GM12891 (cell line): ENCODE measurements at regions not wholly inside any gene's neighbourhood (a gene's known extent, or its start where the extent isn't known, plus 50 kb on each side); places are given as distances from the start of the nearest gene placed in this dataset.

Experiments
- DNase-seq: peaks from one replicate; pipeline ENCODE4 v3.0.0; 2011; ENCODE audit warnings: low spot score; ENCODE audit not compliant: insufficient read length
- FAIRE-seq: peaks from 2 replicates; lab custom pipeline; 2011; peaks lifted over from hg19 to GRCh38; lab: Jason Lieb, UNC
- PAX5 ChIP-seq: IDR thresholded peaks from 2 replicates; pipeline ENCODE4 v1.6.1; 2011; ENCODE audit warnings: low read length, moderate library complexity, mild to moderate bottlenecking; ENCODE audit not compliant: insufficient read depth, severe bottlenecking
- POLR2A ChIP-seq: IDR thresholded peaks from 2 replicates; pipeline ENCODE4 v1.6.1; 2011; ENCODE audit warnings: low read depth, low read length, control low read depth
- POLR2AphosphoS5 ChIP-seq: IDR thresholded peaks from 2 replicates; pipeline ENCODE4 v1.6.1; 2011; ENCODE audit warnings: low read depth, low read length, control low read depth
- POU2F2 ChIP-seq: IDR thresholded peaks from 2 replicates; pipeline ENCODE4 v1.6.1; 2011; ENCODE audit warnings: low read depth, mild to moderate bottlenecking, control low read depth, low read length, moderate library complexity
- SPI1 ChIP-seq: IDR thresholded peaks from 2 replicates; pipeline ENCODE4 v1.6.1; 2011; ENCODE audit warnings: low read depth, low read length, control low read depth
- TAF1 ChIP-seq: IDR thresholded peaks from 2 replicates; pipeline ENCODE4 v1.6.1; 2011; ENCODE audit warnings: low read depth, low read length, control low read depth

DNA sequence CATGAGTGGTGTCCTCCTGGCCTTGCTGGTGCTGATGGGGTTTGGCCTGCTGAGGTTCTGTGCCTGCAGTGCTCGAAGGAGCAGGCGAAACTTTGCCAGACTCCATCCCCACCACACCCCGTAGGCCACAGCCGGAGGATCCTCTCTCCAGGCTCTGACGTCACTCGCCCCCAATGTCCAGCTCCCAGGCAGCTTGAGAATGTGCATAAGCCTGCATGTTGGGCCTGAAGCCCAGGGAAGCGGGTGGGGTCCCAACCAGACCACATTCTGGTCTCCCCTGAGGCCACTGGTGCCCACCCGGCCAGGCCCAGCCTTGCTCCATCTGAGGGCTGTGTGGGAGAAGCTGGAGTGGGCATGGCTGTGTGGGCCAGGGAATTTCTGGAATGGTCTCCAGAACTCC lies 109.8 kb downstream of the ASB7 start:
- DNase-seq (no peak), FAIRE-seq (no peak)
- no peak for TF ChIP-seq TAF1
- TF ChIP-seq POLR2AphosphoS5, result no peak
- no peak for TF ChIP-seq POLR2A
- TF ChIP-seq PAX5, result no peak
- no peak for TF ChIP-seq SPI1
- TF ChIP-seq POU2F2, result no peak

DNA sequence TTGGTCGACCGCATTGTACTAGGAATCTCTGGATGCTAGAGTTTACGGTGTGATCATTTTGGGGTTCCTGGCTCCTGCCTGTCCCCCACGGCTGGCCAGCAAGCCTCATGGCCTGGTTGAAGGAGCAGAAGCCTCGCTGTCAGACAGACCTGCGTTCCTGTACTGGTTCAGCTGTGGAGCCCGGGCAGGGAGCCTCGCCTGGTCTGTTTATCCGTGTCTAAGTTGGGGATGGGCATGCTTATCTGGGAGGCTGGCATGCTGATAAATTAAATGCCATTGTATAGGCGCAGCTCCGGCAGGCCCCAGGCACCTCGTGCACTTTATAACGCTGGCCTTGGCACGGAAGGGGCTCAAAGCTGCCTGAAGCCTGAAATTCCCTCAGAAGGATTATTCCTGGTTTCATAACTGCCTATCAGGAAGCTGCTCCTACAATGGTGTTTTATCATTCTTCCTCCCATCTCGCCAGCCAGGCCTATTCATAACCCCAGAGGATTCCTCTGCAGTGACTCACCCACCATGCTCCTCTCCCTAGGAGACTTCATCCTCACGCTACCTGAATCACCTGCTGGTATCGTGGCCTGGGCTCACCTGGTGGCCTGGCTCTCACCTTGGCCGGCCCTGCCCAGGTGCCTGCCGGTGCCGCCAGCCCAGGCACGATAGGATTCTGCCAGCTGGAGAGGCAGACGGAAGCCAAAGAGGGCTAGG lies 110.9 kb downstream of the ASB7 start:
- FAIRE-seq, result no peak
- DNase-seq, result no peak
- TF ChIP-seq POU2F2 (no peak), PAX5 (no peak), POLR2A (no peak), TAF1 (no peak), SPI1 (no peak), POLR2AphosphoS5 (no peak)

DNA sequence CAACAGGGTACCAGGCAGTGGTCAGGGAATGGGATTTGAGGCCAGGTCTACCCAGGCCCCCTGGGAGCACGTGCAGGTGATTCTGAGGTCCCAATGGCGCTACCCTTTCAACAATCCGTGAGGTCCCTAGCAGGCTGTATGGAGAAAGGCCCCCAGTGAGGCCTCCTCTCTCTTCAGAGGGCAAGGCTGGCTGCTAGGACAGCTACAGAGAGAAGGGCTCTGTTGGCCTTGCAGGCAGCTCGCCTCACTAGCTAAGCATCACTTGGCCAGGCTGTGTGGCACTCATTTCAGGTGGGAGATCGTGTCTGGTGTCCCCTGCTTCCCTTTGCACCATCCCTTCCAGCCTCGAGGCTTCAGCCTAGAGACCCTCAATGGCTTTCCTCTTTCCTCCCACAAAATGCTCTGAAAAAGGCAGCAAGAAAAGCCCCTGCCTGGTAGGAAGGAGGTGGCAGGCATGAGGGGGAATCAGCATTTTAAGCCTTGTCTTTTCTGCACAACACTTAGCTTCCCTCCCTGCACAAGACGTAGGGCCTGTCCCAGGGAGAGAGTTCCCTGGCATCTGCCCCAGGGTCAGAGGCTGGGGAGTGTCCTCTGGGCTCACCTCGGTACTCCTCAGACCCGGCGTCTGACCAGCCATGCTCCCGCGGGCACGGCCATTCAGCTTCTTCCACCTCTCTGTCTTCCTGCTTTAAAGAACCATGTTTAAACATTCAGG lies 111.8 kb downstream of the ASB7 start:
- FAIRE-seq (no peak), DNase-seq (no peak)
- no peak for TF ChIP-seq POLR2AphosphoS5
- no peak for TF ChIP-seq POLR2A
- no peak for TF ChIP-seq TAF1
- no peak for TF ChIP-seq PAX5
- no peak for TF ChIP-seq SPI1
- TF ChIP-seq POU2F2, result no peak

DNA sequence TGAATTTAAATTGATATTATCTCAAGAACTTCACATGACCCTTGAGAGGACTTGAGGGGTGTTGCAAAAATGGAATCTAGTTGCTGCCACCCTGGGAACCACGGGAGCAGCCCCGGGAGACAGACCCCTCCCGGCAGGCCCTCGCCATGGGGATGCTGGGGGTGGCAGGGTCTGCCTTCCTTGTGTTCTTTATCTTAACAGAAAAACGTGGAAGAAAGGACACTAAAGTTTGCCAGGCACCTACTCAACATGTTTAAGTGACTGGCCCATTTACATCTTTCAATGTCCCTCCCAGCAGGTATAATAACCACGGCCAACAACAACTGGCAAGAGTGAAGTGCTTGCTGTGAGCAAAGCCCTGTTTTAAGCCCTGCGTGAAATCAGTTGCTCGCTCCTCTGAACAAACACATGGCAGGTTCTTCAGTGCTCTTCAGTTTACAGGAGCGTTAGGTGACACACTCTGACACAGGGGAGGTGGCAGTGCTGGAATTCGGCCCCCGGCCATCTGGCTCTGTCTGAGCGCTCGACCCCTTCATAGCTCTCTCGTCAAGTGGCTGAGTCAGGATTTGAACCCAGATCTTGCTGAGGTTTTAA lies 112.5 kb downstream of the ASB7 start:
- FAIRE-seq (no peak), DNase-seq (no peak)
- TF ChIP-seq SPI1 (no peak), POLR2A (no peak), TAF1 (no peak)

DNA sequence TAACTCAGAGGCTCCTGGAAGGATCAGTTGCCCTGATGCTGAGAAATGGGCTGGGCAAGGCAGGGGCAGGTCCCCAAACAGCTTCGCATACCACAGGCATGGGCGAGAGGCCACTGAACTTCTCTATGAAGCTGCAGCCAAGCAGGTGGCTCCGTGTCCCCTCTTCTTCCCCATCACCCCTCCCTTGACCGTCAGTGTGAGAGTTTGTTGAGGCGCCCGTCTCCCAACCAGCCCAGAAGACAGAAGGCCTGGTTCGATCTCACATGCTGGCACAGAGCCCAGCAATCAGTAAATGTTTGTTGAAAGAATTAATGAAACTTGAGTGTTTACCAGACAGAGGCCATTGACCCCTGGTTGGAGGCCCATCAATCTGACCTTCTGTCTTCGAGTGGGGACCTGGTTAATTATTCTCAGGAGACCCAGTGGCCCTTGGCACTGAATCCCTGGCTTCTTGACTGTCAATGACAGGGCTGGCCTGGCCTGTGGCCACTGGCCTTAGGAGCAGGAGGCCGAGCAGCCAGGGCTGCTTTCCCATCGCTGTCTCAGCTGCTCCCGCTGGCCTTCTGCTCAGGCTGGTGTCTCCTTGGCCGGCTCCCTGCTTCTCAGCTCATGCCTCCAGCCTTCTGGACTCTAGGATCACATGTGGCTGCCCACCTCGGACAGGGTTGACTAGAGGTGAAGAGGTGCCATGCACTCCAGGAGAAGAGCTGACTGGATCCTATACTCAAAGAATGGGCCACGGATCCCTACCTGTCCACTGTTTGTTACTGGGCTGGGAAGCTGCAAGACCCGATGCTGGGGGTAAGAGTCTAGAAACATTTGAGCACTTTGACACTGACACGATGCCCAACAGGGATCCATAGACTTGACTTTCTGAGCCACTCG lies 113.4 kb downstream of the ASB7 start:
- no peak for DNase-seq
- FAIRE-seq, result no peak
- TF ChIP-seq SPI1 (no peak), POLR2AphosphoS5 (no peak), POLR2A (no peak), TAF1 (no peak), PAX5 (no peak), POU2F2 (no peak)

DNA sequence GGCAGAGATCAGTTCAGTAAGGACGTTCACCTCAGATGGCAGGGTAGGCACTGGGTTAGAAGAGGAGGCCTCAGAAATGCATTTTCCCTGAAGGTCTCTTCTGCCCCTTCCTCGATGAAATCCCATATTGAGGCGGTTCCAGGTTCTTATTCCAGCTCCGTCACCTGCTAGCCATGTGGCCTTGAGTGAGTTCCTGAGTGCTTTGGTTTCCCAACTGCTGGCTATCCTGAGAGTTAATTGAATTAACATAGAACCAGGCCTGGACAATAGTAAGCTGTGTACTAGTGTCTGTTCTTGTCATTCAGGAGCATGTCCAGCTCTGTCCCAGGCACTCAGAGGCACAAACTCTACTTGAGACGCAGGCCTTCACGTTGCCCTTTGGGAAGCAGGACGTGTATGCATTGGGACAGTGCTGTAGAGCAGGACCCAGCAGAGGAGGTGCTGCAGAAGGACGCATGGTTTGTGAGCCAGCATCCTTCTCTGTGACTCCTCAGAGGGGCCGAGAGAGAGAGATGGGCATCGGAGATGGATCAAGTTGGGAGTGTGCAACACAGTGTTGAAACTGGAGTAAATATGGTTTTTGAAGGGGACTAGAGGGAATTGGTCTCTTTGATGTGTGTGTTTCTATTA lies 114.2 kb downstream of the ASB7 start:
- no peak for FAIRE-seq
- DNase-seq, result no peak

DNA sequence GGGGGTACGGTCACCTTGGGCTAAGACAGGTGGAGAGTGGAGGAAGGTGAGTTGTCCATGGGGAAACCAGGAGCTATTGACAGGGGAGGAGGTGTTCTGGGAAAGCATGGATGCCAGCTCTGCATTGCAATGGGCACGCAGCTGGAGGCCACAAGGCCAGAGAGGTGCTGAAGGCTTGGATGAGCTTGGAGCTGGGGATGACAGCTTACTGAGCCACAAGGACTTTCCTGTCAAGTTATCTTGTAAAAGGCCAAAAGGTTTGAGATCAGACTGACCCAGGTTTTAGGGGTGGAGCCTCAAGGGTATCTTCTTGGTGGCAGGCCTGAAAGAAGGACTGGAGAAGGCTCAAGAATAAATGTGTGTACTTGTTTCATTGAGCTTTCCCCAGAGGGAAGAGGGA lies 115.2 kb downstream of the ASB7 start:
- TF ChIP-seq POLR2A, result no peak
- TF ChIP-seq POU2F2, result no peak
- TF ChIP-seq POLR2AphosphoS5, result no peak
- TF ChIP-seq PAX5, result no peak
- no peak for TF ChIP-seq TAF1
- no peak for TF ChIP-seq SPI1
- FAIRE-seq (no peak), DNase-seq (no peak)

More for the DNA sequence above, 114.2 kb downstream of the ASB7 start:
- no peak for TF ChIP-seq PAX5
- no peak for TF ChIP-seq TAF1
- TF ChIP-seq POU2F2, result no peak
- no peak for TF ChIP-seq POLR2AphosphoS5
- TF ChIP-seq POLR2A, result no peak

DNA sequence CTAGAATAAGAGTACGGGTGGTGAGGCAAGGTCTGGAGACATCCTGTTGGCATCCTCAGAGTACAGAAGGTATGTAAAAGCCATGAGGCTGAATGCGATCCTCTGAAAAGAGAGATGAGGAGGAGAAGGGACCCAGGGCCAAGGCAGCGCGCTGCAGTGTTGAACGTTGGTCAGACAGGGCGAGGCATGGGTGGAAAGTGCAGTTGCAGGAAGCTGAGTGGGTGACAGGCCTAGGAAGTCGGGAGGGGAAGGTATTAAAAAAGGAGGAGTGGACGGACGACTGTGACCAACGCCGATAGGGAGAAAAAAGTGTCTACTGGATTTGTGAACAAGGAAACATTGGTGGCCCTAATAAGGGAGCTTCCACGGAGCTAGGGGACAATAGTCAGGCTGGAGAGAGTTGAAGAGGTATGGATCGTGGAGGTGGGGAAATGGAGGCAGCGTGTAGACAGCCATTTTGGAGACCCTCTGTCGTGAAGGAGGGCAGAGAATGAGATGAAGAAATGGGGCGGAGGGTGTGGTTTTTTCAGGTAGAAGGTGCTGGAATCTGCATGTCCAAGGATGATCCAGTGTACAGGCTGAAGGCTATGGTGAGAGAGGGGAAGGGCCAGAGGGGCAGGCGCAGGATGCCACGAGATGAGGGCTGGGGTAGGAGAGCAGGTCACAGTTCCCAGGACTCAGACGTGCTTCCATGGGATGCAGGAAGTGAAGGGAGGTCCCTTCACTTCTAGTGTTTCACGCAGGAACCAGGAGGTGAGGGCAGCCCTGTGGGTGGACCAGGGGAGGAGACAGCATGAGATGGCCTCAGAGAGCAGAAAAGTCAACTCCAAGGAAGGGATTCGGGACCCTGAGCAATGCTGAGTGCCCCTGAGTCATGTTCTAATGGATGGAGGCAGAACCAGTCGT lies 115.9 kb downstream of the ASB7 start:
- no peak for DNase-seq
- no peak for TF ChIP-seq POLR2A
- no peak for TF ChIP-seq PAX5
- no peak for TF ChIP-seq POLR2AphosphoS5
- TF ChIP-seq POU2F2, result no peak
- TF ChIP-seq TAF1, result no peak
- no peak for TF ChIP-seq SPI1
- FAIRE-seq, result no peak
